ENCODE measurements at regions not wholly inside any gene's neighbourhood (a gene's known extent, or its start where the extent isn't known, plus 50 kb on each side); places are given as distances from the start of the nearest gene placed in this dataset.
A peak's percentile ranks its signal among the peaks of the same experiment; 100 is the strongest.

- intact Hi-C loops (cut with DNase I) = loop anchor here in 4 of 10 donors (10.0 kb wide), 3 partner anchors 739 to 1059 kb away; no protein-coding TSS in a partner anchor
- peak in 7 of 8 donors; percentile 29 to 70 (median 46) for ATAC-seq
- WGBS, 2 donors = 61 to 67% methylated on average over 6 of the region's 6 CpGs
Observed at GRCh38 chr10:30755441-30755953, 125.9 kb upstream of the LYZL2 start.

GRCh38 chr10:30752481-30752881 is 122.9 kb upstream of the LYZL2 start:
- DNase-seq = no peak
- no peaks in the 10 kb centered on the region for H3K9me3 ChIP-seq
- ATAC-seq = peak; percentile 9 to 69 (median 37)
- no peaks in the 10 kb centered on the region for H3K36me3 ChIP-seq
- 49% methylated on average over 10 of the region's 10 CpGs for WGBS, 2 donors
- H3K27ac ChIP-seq = peak overlapping the region in 8 of 10 donors; percentile 33 to 58 (median 44)
- intact Hi-C loops (cut with DNase I) = loop anchor here in 6 of 10 donors (2.0 to 10.0 kb wide), 5 partner anchors 742 to 1062 kb away; no protein-coding TSS in a partner anchor
- H3K4me1 ChIP-seq = peaks cover 0 to 30% (median 13%) of the 10 kb centered on the region in 9 donors
- peaks cover 0 to 3% (median 0%) of the 10 kb centered on the region in 7 donors for H3K27me3 ChIP-seq
- no peak for TF ChIP-seq CTCF (IDR thresholded peaks at IDR 0.05)
- H3K4me3 ChIP-seq = no peak overlapping the region

More at GRCh38 chr10:30755441-30755953, 125.9 kb upstream of the LYZL2 start:
- peak; percentile 26 to 33 for DNase-seq
- Histone ChIP-seq H3K4me1 (peaks cover 0 to 30% (median 13%) of the 10 kb centered on the region in 9 donors), H3K9me3 (no peaks in the 10 kb centered on the region), H3K27ac (peak overlapping the region in 7 of 10 donors; percentile 23 to 68 (median 39)), H3K4me3 (no peak overlapping the region), H3K27me3 (peaks cover 0 to 2% (median 0%) of the 10 kb centered on the region in 7 donors), H3K36me3 (no peaks in the 10 kb centered on the region)
- TF ChIP-seq CTCF (IDR thresholded peaks at IDR 0.05) = no peak

- intact Hi-C loops (cut with DNase I) = loop anchor here in 6 of 10 donors (2.0 to 10.0 kb wide), 5 partner anchors 743 to 1063 kb away; no protein-coding TSS in a partner anchor
- Histone ChIP-seq H3K9me3 (no peaks in the 10 kb centered on the region), H3K4me1 (peaks cover 0 to 30% (median 13%) of the 10 kb centered on the region in 9 donors), H3K36me3 (no peaks in the 10 kb centered on the region), H3K27me3 (peaks cover 0 to 3% (median 0%) of the 10 kb centered on the region in 7 donors), H3K4me3 (no peak overlapping the region), H3K27ac (peak overlapping the region in 6 of 10 donors; percentile 34 to 58 (median 44))
- DNase-seq (peak; percentile 29 to 76), ATAC-seq (peak; percentile 66 to 94 (median 82))
- whole genome bisulfite sequencing, 2 donors = 60 to 84% methylated on average over 14 of the region's 14 CpGs
- TF ChIP-seq CTCF (IDR thresholded peaks at IDR 0.05) = peak in 8 of 9 donors; percentile 31 to 97 (median 86)
Observed at GRCh38 chr10:30751678-30752331, 122.3 kb upstream of the LYZL2 start.

- no peaks in the 10 kb centered on the region for H3K9me3 ChIP-seq
- peak overlapping the region in 1 of 10 donors; percentile 49 for H3K27ac ChIP-seq
- ATAC-seq (no peak), DNase-seq (no peak)
- 71 to 75% methylated on average over 10 of the region's 10 CpGs for WGBS, 2 donors
- peaks cover 0 to 3% (median 0%) of the 10 kb centered on the region in 7 donors for H3K27me3 ChIP-seq
- intact Hi-C loops (cut with DNase I) = loop anchor here in 6 of 10 donors (5.0 to 10.0 kb wide), 4 partner anchors 744 to 1064 kb away; no protein-coding TSS in a partner anchor
- H3K4me3 ChIP-seq = no peak overlapping the region
- no peaks in the 10 kb centered on the region for H3K36me3 ChIP-seq
- H3K4me1 ChIP-seq = peaks cover 0 to 30% (median 13%) of the 10 kb centered on the region in 9 donors
- no peak for TF ChIP-seq CTCF (IDR thresholded peaks at IDR 0.05)
Observed at GRCh38 chr10:30750971-30751677, 121.6 kb upstream of the LYZL2 start.
